ENCODE measurements at regions not wholly inside any gene's neighbourhood (a gene's known extent, or its start where the extent isn't known, plus 50 kb on each side); places are given as distances from the start of the nearest gene placed in this dataset.

GRCh38 chr9:83130541-83130940 lies 67.6 kb upstream of the RASEF start:
- H4K20me1 ChIP-seq (ENCODE audit: insufficient read depth) = no peaks in the 10 kb centered on the region
- no peaks in the 10 kb centered on the region for H3K79me2 ChIP-seq (ENCODE audit: insufficient read depth)
- no peaks in the 10 kb centered on the region for H3K9me2 ChIP-seq
- H2AFZ ChIP-seq (ENCODE audit: low read depth) = no peak overlapping the region
- H3K9me3 ChIP-seq = no peaks in the 10 kb centered on the region
- no peaks in the 10 kb centered on the region for H3K36me3 ChIP-seq (replicated peaks in 1 of 2; ENCODE audit: control insufficient read depth in 1 of 2, insufficient read depth in 2 of 2, low read length in 1 of 2)
- TF ChIP-seq USF1 (IDR thresholded peaks at IDR 0.05; ENCODE audit: borderline replicate concordance, low read depth) = no peak
- CTCF ChIA-PET = interaction anchor here (0.8 kb wide), 1 partner anchor 66 kb away, joined by 3 read pairs; no protein-coding TSS in a partner anchor
- H3K4me2 ChIP-seq = no peak overlapping the region
- H3K27ac ChIP-seq (ENCODE audit: low read depth in 2 of 2, low read length in 1 of 2) = no peak overlapping the region
- H3K4me1 ChIP-seq (ENCODE audit: control insufficient read depth in 1 of 2, insufficient read depth in 2 of 2, low read depth in 1 of 2, low read length in 1 of 2) = no peaks in the 10 kb centered on the region
- no peak overlapping the region for H3K4me3 ChIP-seq (ENCODE audit: low read depth in 2 of 2, low read length in 1 of 2)
- H3K9ac ChIP-seq = no peak overlapping the region
- H3F3A ChIP-seq (replicated peaks; ENCODE audit: insufficient read depth) = no peaks in the 10 kb centered on the region
- no peaks in the 10 kb centered on the region for H3K27me3 ChIP-seq (ENCODE audit: insufficient read depth)
- DNase-seq = no peak
- 13% methylated on average over 2 of the region's 2 CpGs for WGBS (ENCODE audit: low lambda C conversion rate)
- POLR2A ChIA-PET = no interaction called here

GRCh38 chr9:83125671-83126070 lies 62.7 kb upstream of the RASEF start:
- ChIA-PET CTCF (no interaction called here), POLR2A (no interaction called here)
- H3K9ac ChIP-seq = no peak overlapping the region
- 29% methylated on average over 2 of the region's 2 CpGs for WGBS (ENCODE audit: low lambda C conversion rate)
- no peak for DNase-seq
- H3K27ac ChIP-seq (ENCODE audit: low read depth in 2 of 2, low read length in 1 of 2) = no peak overlapping the region
- no peaks in the 10 kb centered on the region for H4K20me1 ChIP-seq (ENCODE audit: insufficient read depth)
- no peaks in the 10 kb centered on the region for H3K9me3 ChIP-seq
- no peaks in the 10 kb centered on the region for H3K36me3 ChIP-seq (replicated peaks in 1 of 2; ENCODE audit: control insufficient read depth in 1 of 2, insufficient read depth in 2 of 2, low read length in 1 of 2)
- no peaks in the 10 kb centered on the region for H3F3A ChIP-seq (replicated peaks; ENCODE audit: insufficient read depth)
- H3K4me3 ChIP-seq (ENCODE audit: low read depth in 2 of 2, low read length in 1 of 2) = no peak overlapping the region
- H3K9me2 ChIP-seq = no peaks in the 10 kb centered on the region
- H3K27me3 ChIP-seq (ENCODE audit: insufficient read depth) = no peaks in the 10 kb centered on the region
- no peak overlapping the region for H2AFZ ChIP-seq (ENCODE audit: low read depth)
- no peaks in the 10 kb centered on the region for H3K4me1 ChIP-seq (ENCODE audit: control insufficient read depth in 1 of 2, insufficient read depth in 2 of 2, low read depth in 1 of 2, low read length in 1 of 2)
- no peak overlapping the region for H3K4me2 ChIP-seq
- TF ChIP-seq GABPA (IDR thresholded peaks at IDR 0.05; ENCODE audit: low read depth) (no peak), POLR2AphosphoS5 (IDR thresholded peaks at IDR 0.05; ENCODE audit: low read depth, low read length) (no peak), ZBTB33 (IDR thresholded peaks at IDR 0.05; ENCODE audit: borderline replicate concordance, low read depth) (no peak), FOXJ3 (CRISPR knock-in tag; IDR thresholded peaks at IDR 0.05) (no peak), ELF1 (IDR thresholded peaks at IDR 0.05) (no peak)
- H3K79me2 ChIP-seq (ENCODE audit: insufficient read depth) = no peaks in the 10 kb centered on the region

GRCh38 chr9:83119873-83120272 lies 56.9 kb upstream of the RASEF start:
- Histone ChIP-seq H4K20me1 (ENCODE audit: insufficient read depth) (no peaks in the 10 kb centered on the region), H3K9ac (no peak overlapping the region), H3K4me1 (ENCODE audit: control insufficient read depth in 1 of 2, insufficient read depth in 2 of 2, low read depth in 1 of 2, low read length in 1 of 2) (no peaks in the 10 kb centered on the region), H3F3A (replicated peaks; ENCODE audit: insufficient read depth) (no peaks in the 10 kb centered on the region), H3K36me3 (replicated peaks in 1 of 2; ENCODE audit: control insufficient read depth in 1 of 2, insufficient read depth in 2 of 2, low read length in 1 of 2) (no peaks in the 10 kb centered on the region), H3K79me2 (ENCODE audit: insufficient read depth) (no peaks in the 10 kb centered on the region), H3K4me2 (no peak overlapping the region), H3K9me3 (no peaks in the 10 kb centered on the region), H3K27me3 (ENCODE audit: insufficient read depth) (no peaks in the 10 kb centered on the region), H3K4me3 (ENCODE audit: low read depth in 2 of 2, low read length in 1 of 2) (no peak overlapping the region), H3K9me2 (no peaks in the 10 kb centered on the region), H2AFZ (ENCODE audit: low read depth) (no peak overlapping the region), H3K27ac (ENCODE audit: low read depth in 2 of 2, low read length in 1 of 2) (no peak overlapping the region)
- POLR2A ChIA-PET = no interaction called here
- no peak for DNase-seq
- CTCF ChIA-PET = no interaction called here
- TF ChIP-seq MEF2A (IDR thresholded peaks at IDR 0.05; ENCODE audit: borderline replicate concordance, low read depth) = no peak
- no peak for TF ChIP-seq YY1 (IDR thresholded peaks at IDR 0.05; ENCODE audit: low read depth)
- TF ChIP-seq FOXJ3 (CRISPR knock-in tag; IDR thresholded peaks at IDR 0.05) = no peak
- TF ChIP-seq SMC3 (IDR thresholded peaks at IDR 0.05; ENCODE audit: low read depth, low read length) = no peak
- TF ChIP-seq PBX3 (IDR thresholded peaks at IDR 0.05) = no peak
- TF ChIP-seq FOSL2 (IDR thresholded peaks at IDR 0.05; ENCODE audit: borderline replicate concordance, low read depth) = no peak
- TF ChIP-seq ZBTB33 (IDR thresholded peaks at IDR 0.05; ENCODE audit: borderline replicate concordance, low read depth) = no peak
- no peak for TF ChIP-seq NRF1 (IDR thresholded peaks at IDR 0.05; ENCODE audit: low read depth, low read length)
- TF ChIP-seq GATA2 (CRISPR knock-in tag; IDR thresholded peaks at IDR 0.05) = no peak
- no peak for TF ChIP-seq JUND (IDR thresholded peaks at IDR 0.05)
- no peak for TF ChIP-seq IRF3 (IDR thresholded peaks at IDR 0.05; ENCODE audit: low read depth, low read length)
- no peak for TF ChIP-seq FOXM1 (IDR thresholded peaks at IDR 0.05; ENCODE audit: low read depth)
- WGBS (ENCODE audit: low lambda C conversion rate) = 68% methylated on average over 2 of the region's 2 CpGs

Measured in SK-N-SH (cell line).